ENCODE measurements at regions not wholly inside any gene's neighbourhood (a gene's known extent, or its start where the extent isn't known, plus 50 kb on each side); places are given as distances from the start of the nearest gene placed in this dataset.

GRCh38 chr11:69962152-69962551, 116.0 kb upstream of the ANO1 start:
- DNase-seq: no peak
- TF ChIP-seq CTCF (IDR thresholded peaks at IDR 0.05): no peak
- Histone ChIP-seq H3K4me1 (ENCODE audit: low read depth) (no peaks in the 10 kb centered on the region), H3K4me3 (no peak overlapping the region), H3K9me3 (no peaks in the 10 kb centered on the region), H3K36me3 (ENCODE audit: low read depth) (no peaks in the 10 kb centered on the region)
- peak; percentile 83 for ATAC-seq
- intact Hi-C loops (cut with DNase I, micrococcal nuclease): no loop called here

- intact Hi-C loops (cut with DNase I, micrococcal nuclease): no loop called here
Measured at GRCh38 chr11:69963533-69964246, 114.4 kb upstream of the ANO1 start.

GRCh38 chr11:69964247-69964643, 113.9 kb upstream of the ANO1 start:
- ATAC-seq: no peak
- Histone ChIP-seq H3K9me3 (no peaks in the 10 kb centered on the region), H3K4me1 (ENCODE audit: low read depth) (no peaks in the 10 kb centered on the region), H3K4me3 (no peak overlapping the region), H3K36me3 (ENCODE audit: low read depth) (no peaks in the 10 kb centered on the region)
- intact Hi-C loops (cut with DNase I, micrococcal nuclease): no loop called here
- TF ChIP-seq CTCF (IDR thresholded peaks at IDR 0.05): no peak
- DNase-seq: no peak

More at GRCh38 chr11:69963533-69964246, 114.4 kb upstream of the ANO1 start:
- TF ChIP-seq CTCF (IDR thresholded peaks at IDR 0.05): no peak
- ATAC-seq: no peak
- Histone ChIP-seq H3K4me1 (ENCODE audit: low read depth) (no peaks in the 10 kb centered on the region), H3K4me3 (no peak overlapping the region), H3K36me3 (ENCODE audit: low read depth) (no peaks in the 10 kb centered on the region), H3K9me3 (no peaks in the 10 kb centered on the region)
- DNase-seq: no peak

- no peaks in the 10 kb centered on the region for H3K4me1 ChIP-seq (ENCODE audit: low read depth)
- H3K9me3 ChIP-seq: no peaks in the 10 kb centered on the region
- ATAC-seq (peak; percentile 72), DNase-seq (peak in 2 of 3 donors; percentile 33 to 43)
- H3K4me3 ChIP-seq: no peak overlapping the region
- no peak for TF ChIP-seq CTCF (IDR thresholded peaks at IDR 0.05)
- intact Hi-C loops (cut with DNase I, micrococcal nuclease): no loop called here
- H3K36me3 ChIP-seq (ENCODE audit: low read depth): no peaks in the 10 kb centered on the region
Measured at GRCh38 chr11:69965821-69966582, 112.1 kb upstream of the ANO1 start.

- intact Hi-C loops (cut with DNase I, micrococcal nuclease): no loop called here
- no peak for ATAC-seq
- no peak for TF ChIP-seq CTCF (IDR thresholded peaks at IDR 0.05)
- no peaks in the 10 kb centered on the region for H3K36me3 ChIP-seq (ENCODE audit: low read depth)
- no peak overlapping the region for H3K4me3 ChIP-seq
- DNase-seq: no peak
- H3K4me1 ChIP-seq (ENCODE audit: low read depth): no peaks in the 10 kb centered on the region
- no peaks in the 10 kb centered on the region for H3K9me3 ChIP-seq
Measured at GRCh38 chr11:69966583-69966835, 111.6 kb upstream of the ANO1 start.

Measured in mucosa of descending colon (tissue), 3 donors.